ENCODE measurements at regions not wholly inside any gene's neighbourhood (a gene's known extent, or its start where the extent isn't known, plus 50 kb on each side); places are given as distances from the start of the nearest gene placed in this dataset.

DNA sequence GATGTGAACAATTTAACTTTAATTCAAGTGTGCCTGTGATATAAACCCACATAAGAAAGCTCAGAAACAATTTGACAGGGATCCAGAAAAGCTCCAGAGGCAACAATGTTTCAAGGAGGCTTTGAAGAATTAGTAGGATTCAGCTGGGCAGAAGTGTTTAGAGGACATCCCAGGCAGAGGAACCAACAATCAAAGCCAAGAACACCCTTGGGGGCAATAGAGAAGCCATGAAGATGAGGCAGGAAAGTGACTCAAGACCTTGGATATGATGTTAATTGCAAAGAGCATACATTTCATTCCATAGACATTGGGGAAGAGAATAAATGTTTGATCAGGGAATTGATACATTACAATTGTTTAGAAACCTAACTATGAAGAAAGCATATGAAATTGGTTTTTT, 280.3 kb downstream of the LTN1 start:
- H3K4me1 ChIP-seq = no peaks in the 10 kb centered on the region
- H3F3A ChIP-seq (ENCODE audit: low read depth) = no peaks in the 10 kb centered on the region
- Mint-ChIP-seq H3K4me3 (no peak overlapping the region), H3K9me3 (no peaks in the 10 kb centered on the region), H3K36me3 (no peaks in the 10 kb centered on the region), H3K4me1 (no peaks in the 10 kb centered on the region), H3K27ac (no peak overlapping the region), H3K27me3 (ENCODE audit: insufficient read depth, low read depth) (peaks cover 3% of the 10 kb centered on the region)
- H3K9me3 ChIP-seq (ENCODE audit: low read depth) = no peaks in the 10 kb centered on the region
- no peaks in the 10 kb centered on the region for H3K27me3 ChIP-seq
- TF ChIP-seq EZH2 (IDR thresholded peaks at IDR 0.05) (no peak), EZH2phosphoT487 (IDR thresholded peaks at IDR 0.05) (no peak)
- H3K36me3 ChIP-seq = no peaks in the 10 kb centered on the region
- H3K4me2 ChIP-seq = no peak overlapping the region
- no peaks in the 10 kb centered on the region for H3K79me2 ChIP-seq (ENCODE audit: low read depth)
- H4K20me1 ChIP-seq (ENCODE audit: low read depth) = no peaks in the 10 kb centered on the region
- H3K4me3 ChIP-seq = no peak overlapping the region
- no peak overlapping the region for H3K9ac ChIP-seq
- H2AFZ ChIP-seq (replicated peaks) = no peak overlapping the region
- DNase-seq (ENCODE audit: low spot score) = no peak
- no peak overlapping the region for H3K27ac ChIP-seq

DNA sequence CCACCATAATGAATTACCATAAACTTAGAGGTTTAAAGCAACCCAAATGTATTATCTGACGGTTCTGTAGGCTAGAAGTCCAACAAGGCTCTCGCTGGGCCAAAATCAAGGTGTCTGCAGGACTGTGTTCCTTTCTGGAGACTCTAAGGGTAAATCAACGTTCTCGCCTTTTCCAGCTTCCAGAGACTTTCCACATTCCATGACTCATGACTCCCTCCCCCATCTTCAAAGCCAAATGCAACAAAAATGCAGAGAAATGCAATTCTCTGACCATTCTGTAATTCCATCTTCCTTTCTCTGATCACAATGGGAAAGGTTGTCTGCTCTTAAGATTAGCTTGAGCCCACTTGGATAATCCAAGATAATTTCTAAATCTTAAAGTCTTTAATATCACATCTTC, 287.1 kb downstream of the LTN1 start:
- Mint-ChIP-seq H3K36me3 (no peaks in the 10 kb centered on the region), H3K9me3 (peaks cover 3% of the 10 kb centered on the region), H3K27ac (no peak overlapping the region), H3K4me1 (no peaks in the 10 kb centered on the region), H3K4me3 (no peak overlapping the region), H3K27me3 (ENCODE audit: insufficient read depth, low read depth) (no peaks in the 10 kb centered on the region)
- Histone ChIP-seq H3F3A (ENCODE audit: low read depth) (no peaks in the 10 kb centered on the region), H3K9me3 (ENCODE audit: low read depth) (peaks cover 5% of the 10 kb centered on the region), H3K79me2 (ENCODE audit: low read depth) (no peaks in the 10 kb centered on the region), H3K4me3 (no peak overlapping the region), H3K27me3 (no peaks in the 10 kb centered on the region), H3K9ac (no peak overlapping the region), H4K20me1 (ENCODE audit: low read depth) (no peaks in the 10 kb centered on the region), H3K4me2 (no peak overlapping the region), H3K36me3 (no peaks in the 10 kb centered on the region), H3K4me1 (no peaks in the 10 kb centered on the region), H2AFZ (replicated peaks) (no peak overlapping the region), H3K27ac (no peak overlapping the region)
- DNase-seq (ENCODE audit: low spot score) = no peak
- no peak for TF ChIP-seq EZH2 (IDR thresholded peaks at IDR 0.05)
- TF ChIP-seq, protein P1, sequence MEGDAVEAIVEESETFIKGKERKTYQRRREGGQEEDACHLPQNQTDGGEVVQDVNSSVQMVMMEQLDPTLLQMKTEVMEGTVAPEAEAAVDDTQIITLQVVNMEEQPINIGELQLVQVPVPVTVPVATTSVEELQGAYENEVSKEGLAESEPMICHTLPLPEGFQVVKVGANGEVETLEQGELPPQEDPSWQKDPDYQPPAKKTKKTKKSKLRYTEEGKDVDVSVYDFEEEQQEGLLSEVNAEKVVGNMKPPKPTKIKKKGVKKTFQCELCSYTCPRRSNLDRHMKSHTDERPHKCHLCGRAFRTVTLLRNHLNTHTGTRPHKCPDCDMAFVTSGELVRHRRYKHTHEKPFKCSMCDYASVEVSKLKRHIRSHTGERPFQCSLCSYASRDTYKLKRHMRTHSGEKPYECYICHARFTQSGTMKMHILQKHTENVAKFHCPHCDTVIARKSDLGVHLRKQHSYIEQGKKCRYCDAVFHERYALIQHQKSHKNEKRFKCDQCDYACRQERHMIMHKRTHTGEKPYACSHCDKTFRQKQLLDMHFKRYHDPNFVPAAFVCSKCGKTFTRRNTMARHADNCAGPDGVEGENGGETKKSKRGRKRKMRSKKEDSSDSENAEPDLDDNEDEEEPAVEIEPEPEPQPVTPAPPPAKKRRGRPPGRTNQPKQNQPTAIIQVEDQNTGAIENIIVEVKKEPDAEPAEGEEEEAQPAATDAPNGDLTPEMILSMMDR (IDR thresholded peaks at IDR 0.05) = no peak
- TF ChIP-seq EZH2phosphoT487 (IDR thresholded peaks at IDR 0.05) = no peak

DNA sequence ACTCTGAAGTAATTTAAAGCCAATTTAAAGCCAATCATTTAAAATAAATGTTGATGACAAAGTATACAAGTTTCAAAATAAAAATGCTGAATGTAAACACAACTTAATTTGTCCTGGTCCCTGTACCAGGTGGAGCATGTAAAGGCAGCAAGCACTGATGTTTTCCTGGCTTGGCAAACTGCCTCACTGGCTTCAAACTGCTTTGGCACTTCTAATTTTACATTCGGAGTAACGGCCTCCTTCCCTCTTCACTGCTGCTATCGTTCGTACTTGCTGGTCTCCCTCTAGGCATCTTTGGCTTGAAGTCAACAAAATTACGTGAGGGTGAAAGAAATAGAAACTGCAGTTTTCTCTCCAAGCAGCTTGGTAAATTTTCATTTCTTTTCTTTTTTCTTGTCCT, 287.9 kb downstream of the LTN1 start:
- no peak overlapping the region for H2AFZ ChIP-seq (replicated peaks)
- no peaks in the 10 kb centered on the region for H3K4me1 ChIP-seq
- peaks cover 3% of the 10 kb centered on the region for H3K9me3 Mint-ChIP-seq
- no peak overlapping the region for H3K4me3 ChIP-seq
- H3K9ac ChIP-seq = no peak overlapping the region
- no peaks in the 10 kb centered on the region for H3K36me3 Mint-ChIP-seq
- H3K27me3 Mint-ChIP-seq (ENCODE audit: insufficient read depth, low read depth) = no peaks in the 10 kb centered on the region
- no peaks in the 10 kb centered on the region for H4K20me1 ChIP-seq (ENCODE audit: low read depth)
- no peak overlapping the region for H3K27ac Mint-ChIP-seq
- H3K79me2 ChIP-seq (ENCODE audit: low read depth) = no peaks in the 10 kb centered on the region
- no peak overlapping the region for H3K4me3 Mint-ChIP-seq
- no peak overlapping the region for H3K27ac ChIP-seq
- no peak for TF ChIP-seq EZH2phosphoT487 (IDR thresholded peaks at IDR 0.05)
- no peaks in the 10 kb centered on the region for H3K27me3 ChIP-seq
- peaks cover 5% of the 10 kb centered on the region for H3K9me3 ChIP-seq (ENCODE audit: low read depth)
- H3K36me3 ChIP-seq = no peaks in the 10 kb centered on the region
- no peaks in the 10 kb centered on the region for H3K4me1 Mint-ChIP-seq
- DNase-seq (ENCODE audit: low spot score) = no peak
- no peaks in the 10 kb centered on the region for H3F3A ChIP-seq (ENCODE audit: low read depth)
- no peak overlapping the region for H3K4me2 ChIP-seq

DNA sequence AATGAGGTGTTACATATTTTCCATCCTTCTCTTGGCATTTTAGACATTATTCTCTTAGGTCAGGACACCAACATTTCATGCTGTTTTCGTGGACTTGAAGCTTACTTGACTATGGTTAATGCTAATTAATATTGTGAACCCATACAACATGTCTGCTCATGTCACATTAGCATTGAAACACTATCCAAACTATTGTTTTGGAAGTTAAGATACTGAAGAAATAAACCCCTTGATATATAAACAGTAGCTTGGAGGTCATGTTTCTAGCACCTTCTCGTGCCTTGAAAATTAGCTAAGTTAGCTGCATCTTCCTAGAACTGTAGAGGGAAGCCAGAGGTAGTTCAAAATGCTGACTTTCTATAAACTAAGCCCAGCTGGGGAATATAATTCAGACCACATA, 288.8 kb downstream of the LTN1 start:
- DNase-seq (ENCODE audit: low spot score) = no peak
- peaks cover 3% of the 10 kb centered on the region for H3K9me3 Mint-ChIP-seq
- H3K79me2 ChIP-seq (ENCODE audit: low read depth) = no peaks in the 10 kb centered on the region

More for the DNA sequence above, 288.8 kb downstream of the LTN1 start:
- no peaks in the 10 kb centered on the region for H3K27me3 Mint-ChIP-seq (ENCODE audit: insufficient read depth, low read depth)
- no peak overlapping the region for H3K4me3 Mint-ChIP-seq
- no peaks in the 10 kb centered on the region for H3K4me1 Mint-ChIP-seq
- Histone ChIP-seq H3K9me3 (ENCODE audit: low read depth) (peaks cover 5% of the 10 kb centered on the region), H3K4me3 (no peak overlapping the region), H3K4me1 (no peaks in the 10 kb centered on the region), H3F3A (ENCODE audit: low read depth) (no peaks in the 10 kb centered on the region), H4K20me1 (ENCODE audit: low read depth) (no peaks in the 10 kb centered on the region), H2AFZ (replicated peaks) (no peak overlapping the region), H3K27me3 (no peaks in the 10 kb centered on the region), H3K9ac (no peak overlapping the region), H3K36me3 (no peaks in the 10 kb centered on the region), H3K27ac (no peak overlapping the region), H3K4me2 (no peak overlapping the region)
- TF ChIP-seq EZH2 (IDR thresholded peaks at IDR 0.05) (no peak), EZH2phosphoT487 (IDR thresholded peaks at IDR 0.05) (no peak)
- TF ChIP-seq, protein P1 (IDR thresholded peaks at IDR 0.05) = no peak
- no peaks in the 10 kb centered on the region for H3K36me3 Mint-ChIP-seq
- H3K27ac Mint-ChIP-seq = no peak overlapping the region
